ENCODE measurements at regions not wholly inside any gene's neighbourhood (a gene's known extent, or its start where the extent isn't known, plus 50 kb on each side); places are given as distances from the start of the nearest gene placed in this dataset.

DNA sequence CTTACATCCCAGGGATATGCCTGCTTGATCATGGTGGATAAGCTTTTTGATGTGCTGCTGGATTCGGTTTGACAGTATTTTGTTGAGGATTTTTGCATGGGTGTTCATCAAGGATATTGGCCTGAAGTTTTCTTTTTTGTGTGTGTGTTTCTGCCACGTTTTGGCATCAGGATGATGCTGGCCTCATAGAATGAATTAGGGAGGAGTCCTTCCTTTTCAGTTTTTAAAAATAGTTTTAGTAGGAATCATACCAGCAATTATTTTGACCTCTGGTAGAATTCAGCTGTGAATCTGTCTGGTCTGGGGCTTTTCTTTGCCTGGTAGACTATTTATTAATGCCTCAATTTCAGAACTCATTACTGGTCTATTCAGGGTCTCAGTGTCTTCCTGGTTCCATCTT lies 362.4 kb downstream of the JRKL start:
- Histone ChIP-seq H3K9me3 (peaks cover 0 to 10% (median 0%) of the 10 kb centered on the region in 8 donors), H3K4me3 (no peak overlapping the region), H3K4me1 (no peaks in the 10 kb centered on the region), H3K27me3 (replicated peaks in 1 of 7) (no peaks in the 10 kb centered on the region), H3K36me3 (no peaks in the 10 kb centered on the region), H3K27ac (no peak overlapping the region)
- intact Hi-C loops (cut with DNase I; ENCODE audit: low total_unique reads): no loop called here
- no peak for DNase-seq
- TF ChIP-seq, protein P1, sequence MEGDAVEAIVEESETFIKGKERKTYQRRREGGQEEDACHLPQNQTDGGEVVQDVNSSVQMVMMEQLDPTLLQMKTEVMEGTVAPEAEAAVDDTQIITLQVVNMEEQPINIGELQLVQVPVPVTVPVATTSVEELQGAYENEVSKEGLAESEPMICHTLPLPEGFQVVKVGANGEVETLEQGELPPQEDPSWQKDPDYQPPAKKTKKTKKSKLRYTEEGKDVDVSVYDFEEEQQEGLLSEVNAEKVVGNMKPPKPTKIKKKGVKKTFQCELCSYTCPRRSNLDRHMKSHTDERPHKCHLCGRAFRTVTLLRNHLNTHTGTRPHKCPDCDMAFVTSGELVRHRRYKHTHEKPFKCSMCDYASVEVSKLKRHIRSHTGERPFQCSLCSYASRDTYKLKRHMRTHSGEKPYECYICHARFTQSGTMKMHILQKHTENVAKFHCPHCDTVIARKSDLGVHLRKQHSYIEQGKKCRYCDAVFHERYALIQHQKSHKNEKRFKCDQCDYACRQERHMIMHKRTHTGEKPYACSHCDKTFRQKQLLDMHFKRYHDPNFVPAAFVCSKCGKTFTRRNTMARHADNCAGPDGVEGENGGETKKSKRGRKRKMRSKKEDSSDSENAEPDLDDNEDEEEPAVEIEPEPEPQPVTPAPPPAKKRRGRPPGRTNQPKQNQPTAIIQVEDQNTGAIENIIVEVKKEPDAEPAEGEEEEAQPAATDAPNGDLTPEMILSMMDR (IDR thresholded peaks at IDR 0.05 in 8 of 11, conservative IDR thresholded peaks at IDR 0.05 in 3 of 11): no peak
- no peak for TF ChIP-seq POLR2A (IDR thresholded peaks at IDR 0.05)
- TF ChIP-seq POLR2AphosphoS5 (IDR thresholded peaks at IDR 0.05): no peak
- 40 to 58% (median 48%) methylated on average over 2 of the region's 2 CpGs for WGBS, 5 donors

DNA sequence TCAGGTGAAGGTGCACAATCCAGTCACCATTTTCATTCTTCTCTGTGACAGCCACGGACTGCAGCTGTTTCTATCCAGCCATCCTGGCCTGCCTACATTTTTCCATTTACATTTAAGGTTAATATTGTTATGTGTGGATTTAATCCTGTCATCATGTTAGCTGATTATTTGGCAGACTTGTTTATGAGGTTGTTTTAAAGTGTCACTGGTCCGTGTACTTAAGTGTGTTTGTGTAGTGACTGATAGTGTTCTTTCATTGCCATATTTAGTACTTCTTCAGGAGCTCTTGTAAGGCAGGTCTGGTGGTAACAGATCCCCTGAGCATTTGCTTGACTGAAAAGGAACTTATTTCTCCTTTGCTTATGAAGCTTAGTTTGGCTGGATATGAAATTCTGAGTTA lies 364.2 kb downstream of the JRKL start:
- intact Hi-C loops (cut with DNase I; ENCODE audit: low total_unique reads): no loop called here
- Histone ChIP-seq H3K27ac (no peak overlapping the region), H3K9me3 (peaks cover 0 to 10% (median 0%) of the 10 kb centered on the region in 8 donors), H3K36me3 (no peaks in the 10 kb centered on the region), H3K27me3 (replicated peaks in 1 of 7) (no peaks in the 10 kb centered on the region), H3K4me1 (no peaks in the 10 kb centered on the region), H3K4me3 (no peak overlapping the region)
- TF ChIP-seq POLR2AphosphoS5 (IDR thresholded peaks at IDR 0.05): no peak
- TF ChIP-seq, protein P1 (IDR thresholded peaks at IDR 0.05 in 8 of 11, conservative IDR thresholded peaks at IDR 0.05 in 3 of 11): no peak
- TF ChIP-seq POLR2A (IDR thresholded peaks at IDR 0.05): no peak
- 68 to 78% (median 77%) methylated on average over 2 of the region's 2 CpGs for WGBS, 5 donors
- no peak for DNase-seq

DNA sequence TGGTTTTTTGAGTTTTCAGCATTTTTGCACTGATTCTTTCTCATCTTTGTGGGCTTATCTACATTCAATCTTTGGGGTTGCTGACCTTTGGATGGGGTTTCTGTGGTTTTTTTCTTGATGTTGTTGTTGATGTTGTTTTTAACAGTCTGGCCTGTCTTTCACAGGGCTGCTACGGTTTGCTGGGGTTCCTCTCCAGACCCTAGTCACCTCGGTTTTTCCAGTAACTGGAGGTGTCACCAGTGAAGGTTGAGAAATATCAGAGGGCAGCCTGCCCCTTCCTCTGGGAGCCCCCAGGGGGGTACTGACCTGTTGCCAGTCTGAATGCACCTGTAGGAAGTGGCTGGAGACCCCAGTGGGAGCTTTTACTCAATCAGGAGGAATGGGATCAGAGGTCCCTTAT lies 365.4 kb downstream of the JRKL start:
- no peak overlapping the region for H3K4me3 ChIP-seq
- no peaks in the 10 kb centered on the region for H3K4me1 ChIP-seq
- H3K36me3 ChIP-seq: no peaks in the 10 kb centered on the region
- WGBS, 5 donors: 73 to 90% (median 81%) methylated on average over 2 of the region's 2 CpGs
- no peak overlapping the region for H3K27ac ChIP-seq
- no peaks in the 10 kb centered on the region for H3K27me3 ChIP-seq (replicated peaks in 1 of 7)
- TF ChIP-seq POLR2A (IDR thresholded peaks at IDR 0.05) (no peak), POLR2AphosphoS5 (IDR thresholded peaks at IDR 0.05) (no peak)
- TF ChIP-seq, protein P1 (IDR thresholded peaks at IDR 0.05 in 8 of 11, conservative IDR thresholded peaks at IDR 0.05 in 3 of 11): no peak
- intact Hi-C loops (cut with DNase I; ENCODE audit: low total_unique reads): no loop called here
- DNase-seq: no peak
- H3K9me3 ChIP-seq: peaks cover 0 to 10% (median 0%) of the 10 kb centered on the region in 8 donors

DNA sequence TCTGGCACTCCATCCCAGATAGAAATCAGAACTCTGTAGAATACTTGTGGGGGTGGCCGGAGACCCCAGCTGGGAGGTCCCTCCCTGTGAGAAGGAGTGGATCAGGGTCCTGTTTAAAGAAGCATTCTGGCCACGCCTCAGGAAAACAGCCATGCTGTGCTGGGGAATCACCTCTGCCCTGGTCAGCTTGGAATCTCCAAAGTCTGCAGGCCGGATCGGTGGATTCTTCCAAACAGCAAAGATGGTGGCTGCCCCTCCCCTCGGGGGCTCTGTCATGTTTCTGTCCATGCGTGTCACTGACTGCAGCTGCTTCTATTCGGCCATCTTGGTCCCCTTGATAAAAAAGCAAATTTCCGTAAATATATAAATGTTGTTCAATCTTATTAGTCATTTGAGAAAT lies 365.9 kb downstream of the JRKL start:
- Histone ChIP-seq H3K4me1 (no peaks in the 10 kb centered on the region), H3K4me3 (no peak overlapping the region), H3K9me3 (peaks cover 0 to 10% (median 0%) of the 10 kb centered on the region in 8 donors), H3K36me3 (no peaks in the 10 kb centered on the region), H3K27me3 (replicated peaks in 1 of 7) (no peaks in the 10 kb centered on the region), H3K27ac (no peak overlapping the region)
- TF ChIP-seq POLR2AphosphoS5 (IDR thresholded peaks at IDR 0.05) (no peak), POLR2A (IDR thresholded peaks at IDR 0.05) (no peak)
- TF ChIP-seq, protein P1 (IDR thresholded peaks at IDR 0.05 in 8 of 11, conservative IDR thresholded peaks at IDR 0.05 in 3 of 11): no peak
- no peak for DNase-seq
- intact Hi-C loops (cut with DNase I; ENCODE audit: low total_unique reads): no loop called here
- 87 to 94% (median 88%) methylated on average over 7 to 8 of the region's 8 CpGs for WGBS, 5 donors
